Spleen (tissue), 7 donors: ENCODE measurements at regions not wholly inside any gene's neighbourhood (a gene's known extent, or its start where the extent isn't known, plus 50 kb on each side); places are given as distances from the start of the nearest gene placed in this dataset.

Experiments
- CTCF ChIP-seq, 11 experiments: fragments of 200-600 bp in 7 of 11; fragments of 450-650 bp in 4 of 11; sonication (generic) in 4 of 11; IDR thresholded peaks in 8 of 11; conservative IDR thresholded peaks in 3 of 11; 1 replicate in 7 of 11; 2 replicates in 4 of 11; pipeline versions ENCODE4 v1.4.0 to v1.8.0; 2016 to 2021; ENCODE audit warnings: antibody characterized with exemption in 11 of 11, inconsistent platforms in 4 of 11, mild to moderate bottlenecking in 1 of 11
- POLR2A ChIP-seq, 3 donors: fragments of 450-650 bp; IDR thresholded peaks; one replicate each; pipeline ENCODE4 v1.5.1; 2017; ENCODE audit warnings: antibody characterized with exemption in 3 of 3, mild to moderate bottlenecking in 1 of 3
- donor health status: DM: no; HTN: no; CAD: no; lungs with moderate emphysema.
- donor health status: DM: no; HTN: no; CAD: no.
- donor health status: DM: no; HTN: no; CAD: no.

- TF ChIP-seq CTCF (IDR thresholded peaks at IDR 0.05 in 8 of 11, conservative IDR thresholded peaks at IDR 0.05 in 3 of 11) (no peak), POLR2A (IDR thresholded peaks at IDR 0.05) (no peak)
These were observed 78.5 kb upstream of the SULT1C3 start for GRCh38 chr2:108161298-108161697.
